ENCODE measurements at regions not wholly inside any gene's neighbourhood (a gene's known extent, or its start where the extent isn't known, plus 50 kb on each side); places are given as distances from the start of the nearest gene placed in this dataset.

GRCh38 chr12:115726691-115727090 is 550.8 kb downstream of the MED13L start:
- H3K79me2 ChIP-seq (ENCODE audit: insufficient read depth, low read length), result no peaks in the 10 kb centered on the region
- no peaks in the 10 kb centered on the region for H3F3A ChIP-seq (ENCODE audit: low read depth)
- H3K9me2 ChIP-seq (replicated peaks; ENCODE audit: low read depth, low read length), result no peaks in the 10 kb centered on the region
- H3K36me3 ChIP-seq (ENCODE audit: insufficient read depth, low read length), result no peaks in the 10 kb centered on the region
- TF ChIP-seq EZH2phosphoT487 (IDR thresholded peaks at IDR 0.05; ENCODE audit: borderline replicate concordance), result no peak
- TF ChIP-seq, protein P1, sequence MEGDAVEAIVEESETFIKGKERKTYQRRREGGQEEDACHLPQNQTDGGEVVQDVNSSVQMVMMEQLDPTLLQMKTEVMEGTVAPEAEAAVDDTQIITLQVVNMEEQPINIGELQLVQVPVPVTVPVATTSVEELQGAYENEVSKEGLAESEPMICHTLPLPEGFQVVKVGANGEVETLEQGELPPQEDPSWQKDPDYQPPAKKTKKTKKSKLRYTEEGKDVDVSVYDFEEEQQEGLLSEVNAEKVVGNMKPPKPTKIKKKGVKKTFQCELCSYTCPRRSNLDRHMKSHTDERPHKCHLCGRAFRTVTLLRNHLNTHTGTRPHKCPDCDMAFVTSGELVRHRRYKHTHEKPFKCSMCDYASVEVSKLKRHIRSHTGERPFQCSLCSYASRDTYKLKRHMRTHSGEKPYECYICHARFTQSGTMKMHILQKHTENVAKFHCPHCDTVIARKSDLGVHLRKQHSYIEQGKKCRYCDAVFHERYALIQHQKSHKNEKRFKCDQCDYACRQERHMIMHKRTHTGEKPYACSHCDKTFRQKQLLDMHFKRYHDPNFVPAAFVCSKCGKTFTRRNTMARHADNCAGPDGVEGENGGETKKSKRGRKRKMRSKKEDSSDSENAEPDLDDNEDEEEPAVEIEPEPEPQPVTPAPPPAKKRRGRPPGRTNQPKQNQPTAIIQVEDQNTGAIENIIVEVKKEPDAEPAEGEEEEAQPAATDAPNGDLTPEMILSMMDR (conservative IDR thresholded peaks at IDR 0.05; ENCODE audit: low read length), result no peak
- no peak overlapping the region for H3K9ac ChIP-seq (ENCODE audit: low read depth, low read length, poor library complexity, severe bottlenecking)
- H3K4me2 ChIP-seq (ENCODE audit: low read depth, low read length, poor library complexity, severe bottlenecking), result no peak overlapping the region
- H3K27me3 ChIP-seq (ENCODE audit: insufficient read depth, low read length, poor library complexity, severe bottlenecking), result no peaks in the 10 kb centered on the region
- no peak overlapping the region for H3K4me3 ChIP-seq (ENCODE audit: low read length, poor library complexity, severe bottlenecking)
- H3K9me3 ChIP-seq (ENCODE audit: insufficient read depth, low read depth, low read length), result no peaks in the 10 kb centered on the region
- no peak overlapping the region for H2AFZ ChIP-seq (ENCODE audit: low read length)
- H4K20me1 ChIP-seq (ENCODE audit: insufficient read depth, low read length, poor library complexity, severe bottlenecking), result no peaks in the 10 kb centered on the region
- no peaks in the 10 kb centered on the region for H3K4me1 ChIP-seq (ENCODE audit: insufficient read depth, low read length, poor library complexity, severe bottlenecking)

- Histone ChIP-seq H3K36me3 (ENCODE audit: insufficient read depth, low read length) (no peaks in the 10 kb centered on the region), H2AFZ (ENCODE audit: low read length) (no peak overlapping the region), H3K79me2 (ENCODE audit: insufficient read depth, low read length) (no peaks in the 10 kb centered on the region), H4K20me1 (ENCODE audit: insufficient read depth, low read length, poor library complexity, severe bottlenecking) (no peaks in the 10 kb centered on the region), H3K9ac (ENCODE audit: low read depth, low read length, poor library complexity, severe bottlenecking) (no peak overlapping the region), H3K9me3 (ENCODE audit: insufficient read depth, low read depth, low read length) (no peaks in the 10 kb centered on the region), H3K4me1 (ENCODE audit: insufficient read depth, low read length, poor library complexity, severe bottlenecking) (no peaks in the 10 kb centered on the region), H3F3A (ENCODE audit: low read depth) (no peaks in the 10 kb centered on the region), H3K9me2 (replicated peaks; ENCODE audit: low read depth, low read length) (no peaks in the 10 kb centered on the region), H3K27me3 (ENCODE audit: insufficient read depth, low read length, poor library complexity, severe bottlenecking) (no peaks in the 10 kb centered on the region), H3K4me2 (ENCODE audit: low read depth, low read length, poor library complexity, severe bottlenecking) (no peak overlapping the region), H3K4me3 (ENCODE audit: low read length, poor library complexity, severe bottlenecking) (no peak overlapping the region)
- TF ChIP-seq, protein P1 (conservative IDR thresholded peaks at IDR 0.05; ENCODE audit: low read length), result no peak
- no peak for TF ChIP-seq EZH2phosphoT487 (IDR thresholded peaks at IDR 0.05; ENCODE audit: borderline replicate concordance)
Measured at GRCh38 chr12:115722181-115722580, 555.3 kb downstream of the MED13L start.

- Histone ChIP-seq H3K9ac (ENCODE audit: low read depth, low read length, poor library complexity, severe bottlenecking) (no peak overlapping the region), H3K9me3 (ENCODE audit: insufficient read depth, low read depth, low read length) (no peaks in the 10 kb centered on the region), H3K36me3 (ENCODE audit: insufficient read depth, low read length) (no peaks in the 10 kb centered on the region), H3K27me3 (ENCODE audit: insufficient read depth, low read length, poor library complexity, severe bottlenecking) (no peaks in the 10 kb centered on the region), H3K79me2 (ENCODE audit: insufficient read depth, low read length) (no peaks in the 10 kb centered on the region), H3K4me2 (ENCODE audit: low read depth, low read length, poor library complexity, severe bottlenecking) (no peak overlapping the region), H2AFZ (ENCODE audit: low read length) (no peak overlapping the region), H4K20me1 (ENCODE audit: insufficient read depth, low read length, poor library complexity, severe bottlenecking) (no peaks in the 10 kb centered on the region), H3K4me1 (ENCODE audit: insufficient read depth, low read length, poor library complexity, severe bottlenecking) (no peaks in the 10 kb centered on the region), H3K4me3 (ENCODE audit: low read length, poor library complexity, severe bottlenecking) (no peak overlapping the region), H3F3A (ENCODE audit: low read depth) (no peaks in the 10 kb centered on the region), H3K9me2 (replicated peaks; ENCODE audit: low read depth, low read length) (no peaks in the 10 kb centered on the region)
- TF ChIP-seq, protein P1 (conservative IDR thresholded peaks at IDR 0.05; ENCODE audit: low read length), result no peak
- no peak for TF ChIP-seq EZH2phosphoT487 (IDR thresholded peaks at IDR 0.05; ENCODE audit: borderline replicate concordance)
Measured at GRCh38 chr12:115716551-115716950, 560.9 kb downstream of the MED13L start.

Data from Loucy (cell line).